ENCODE measurements at regions not wholly inside any gene's neighbourhood (a gene's known extent, or its start where the extent isn't known, plus 50 kb on each side); places are given as distances from the start of the nearest gene placed in this dataset.

- no peak overlapping the region for H3K27ac ChIP-seq
- CTCF ChIA-PET = interaction anchor here (0.6 kb wide), 1 partner anchor 169 kb away, joined by 3 read pairs; no protein-coding TSS in a partner anchor
- DNase-seq (ENCODE audit: low spot score) = no peak
- TF ChIP-seq, protein P1, sequence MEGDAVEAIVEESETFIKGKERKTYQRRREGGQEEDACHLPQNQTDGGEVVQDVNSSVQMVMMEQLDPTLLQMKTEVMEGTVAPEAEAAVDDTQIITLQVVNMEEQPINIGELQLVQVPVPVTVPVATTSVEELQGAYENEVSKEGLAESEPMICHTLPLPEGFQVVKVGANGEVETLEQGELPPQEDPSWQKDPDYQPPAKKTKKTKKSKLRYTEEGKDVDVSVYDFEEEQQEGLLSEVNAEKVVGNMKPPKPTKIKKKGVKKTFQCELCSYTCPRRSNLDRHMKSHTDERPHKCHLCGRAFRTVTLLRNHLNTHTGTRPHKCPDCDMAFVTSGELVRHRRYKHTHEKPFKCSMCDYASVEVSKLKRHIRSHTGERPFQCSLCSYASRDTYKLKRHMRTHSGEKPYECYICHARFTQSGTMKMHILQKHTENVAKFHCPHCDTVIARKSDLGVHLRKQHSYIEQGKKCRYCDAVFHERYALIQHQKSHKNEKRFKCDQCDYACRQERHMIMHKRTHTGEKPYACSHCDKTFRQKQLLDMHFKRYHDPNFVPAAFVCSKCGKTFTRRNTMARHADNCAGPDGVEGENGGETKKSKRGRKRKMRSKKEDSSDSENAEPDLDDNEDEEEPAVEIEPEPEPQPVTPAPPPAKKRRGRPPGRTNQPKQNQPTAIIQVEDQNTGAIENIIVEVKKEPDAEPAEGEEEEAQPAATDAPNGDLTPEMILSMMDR (conservative IDR thresholded peaks at IDR 0.05; ENCODE audit: low read depth) = no peak
- POLR2A ChIA-PET (ENCODE audit: low non-redundant PET) = no interaction called here
Measured at GRCh38 chr17:54770836-54771235, 129.8 kb upstream of the TOM1L1 start.

DNA sequence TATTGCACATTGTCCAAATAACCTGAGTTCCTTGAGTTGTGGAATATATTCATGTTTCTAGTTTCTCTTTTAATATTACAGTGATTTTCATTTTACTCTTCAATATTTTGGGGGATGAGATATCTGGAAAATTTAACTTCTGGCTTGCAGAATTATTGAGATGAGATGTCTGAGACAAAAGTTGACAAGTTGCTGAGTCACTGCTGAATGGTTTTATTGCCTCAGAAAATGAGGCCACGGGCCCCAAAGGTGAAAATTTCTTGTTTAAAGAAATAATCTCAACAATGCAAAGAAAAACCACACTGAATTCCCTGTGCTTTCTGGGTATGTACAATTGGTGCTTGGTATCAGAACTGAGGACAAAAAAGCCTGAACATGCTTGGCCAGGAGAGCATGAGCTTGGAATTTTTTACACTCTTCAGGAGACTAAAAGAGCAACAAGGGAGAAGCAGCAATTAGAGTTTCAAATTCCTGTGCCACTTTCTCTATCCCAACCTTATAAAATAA is 129.2 kb upstream of the TOM1L1 start:
- DNase-seq (ENCODE audit: low spot score) = no peak
- TF ChIP-seq, protein P1 (conservative IDR thresholded peaks at IDR 0.05; ENCODE audit: low read depth) = no peak
- POLR2A ChIA-PET (ENCODE audit: low non-redundant PET) = no interaction called here
- CTCF ChIA-PET = no interaction called here
- no peak overlapping the region for H3K27ac ChIP-seq

- ChIA-PET POLR2A (ENCODE audit: low non-redundant PET) (no interaction called here), CTCF (no interaction called here)
- H3K27ac ChIP-seq = no peak overlapping the region
- no peak for DNase-seq (ENCODE audit: low spot score)
- TF ChIP-seq, protein P1 (conservative IDR thresholded peaks at IDR 0.05; ENCODE audit: low read depth) = no peak
Measured at GRCh38 chr17:54780238-54780637, 120.4 kb upstream of the TOM1L1 start.

- no peak for DNase-seq (ENCODE audit: low spot score)
- CTCF ChIA-PET = no interaction called here
- POLR2A ChIA-PET (ENCODE audit: low non-redundant PET) = no interaction called here
Measured at GRCh38 chr17:54781389-54781788, 119.3 kb upstream of the TOM1L1 start.

DNA sequence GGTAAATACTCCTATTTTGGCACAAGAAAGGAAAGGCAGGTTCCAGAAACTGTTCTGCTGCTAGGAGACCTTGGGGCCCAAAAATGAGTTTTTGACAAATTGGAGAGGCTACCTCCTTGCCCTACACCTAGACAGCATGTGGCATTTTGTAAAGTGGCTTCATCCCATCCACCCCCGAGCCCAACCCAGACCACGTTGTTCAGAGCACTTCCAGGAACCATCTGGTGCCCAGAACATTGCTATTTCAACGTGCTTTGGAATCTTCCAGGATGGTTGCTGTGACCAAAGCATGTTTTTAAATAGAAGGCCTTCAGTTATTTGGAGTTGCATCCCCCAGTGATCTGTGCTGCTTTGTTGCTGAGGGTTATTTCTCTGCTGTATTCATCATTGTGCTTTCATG is 116.3 kb upstream of the TOM1L1 start:
- no peak overlapping the region for H3K27ac ChIP-seq
- CTCF ChIA-PET = no interaction called here
- TF ChIP-seq, protein P1 (conservative IDR thresholded peaks at IDR 0.05; ENCODE audit: low read depth) = no peak
- no peak for DNase-seq (ENCODE audit: low spot score)
- POLR2A ChIA-PET (ENCODE audit: low non-redundant PET) = no interaction called here

More at GRCh38 chr17:54781389-54781788, 119.3 kb upstream of the TOM1L1 start:
- TF ChIP-seq, protein P1 (conservative IDR thresholded peaks at IDR 0.05; ENCODE audit: low read depth) = no peak
- H3K27ac ChIP-seq = no peak overlapping the region

DNA sequence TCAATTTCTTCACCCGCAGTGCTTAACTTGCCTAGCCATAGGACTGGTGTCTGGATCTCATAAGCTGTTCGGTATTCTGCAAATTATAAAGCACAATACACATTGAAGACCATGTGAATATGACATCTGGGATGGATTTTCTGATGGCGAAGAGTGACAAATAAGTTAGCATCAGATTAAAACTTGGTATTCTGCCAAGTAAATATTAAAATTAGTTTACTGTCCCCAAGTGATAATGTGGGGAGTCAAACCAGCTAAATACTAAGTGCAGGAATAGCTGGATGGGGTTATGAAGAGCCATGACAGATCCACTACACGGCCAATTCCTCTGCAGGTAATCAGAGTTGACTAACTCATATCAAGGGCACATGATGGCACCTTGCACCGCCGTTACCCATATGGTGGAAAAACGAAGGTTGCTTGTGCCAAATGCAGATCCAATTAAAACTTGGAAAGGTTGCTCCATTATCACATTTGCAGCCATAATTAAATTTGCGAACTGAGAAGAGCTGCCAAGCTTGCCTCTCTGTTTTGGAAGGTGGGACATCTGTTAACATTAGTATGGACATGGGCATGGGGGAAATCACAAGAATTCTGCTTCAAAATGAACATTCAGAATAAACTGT is 114.9 kb upstream of the TOM1L1 start:
- H3K27ac ChIP-seq = no peak overlapping the region
- ChIA-PET CTCF (no interaction called here), POLR2A (ENCODE audit: low non-redundant PET) (no interaction called here)
- DNase-seq (ENCODE audit: low spot score) = no peak
- TF ChIP-seq, protein P1 (conservative IDR thresholded peaks at IDR 0.05; ENCODE audit: low read depth) = no peak
